SK-N-SH (cell line): ENCODE measurements at regions not wholly inside any gene's neighbourhood (a gene's known extent, or its start where the extent isn't known, plus 50 kb on each side); places are given as distances from the start of the nearest gene placed in this dataset.

Source experiments
- CTCF ChIA-PET: fragments of 300-600, 350-600 bp; formaldehyde crosslinking; extraction: SDS; loops from one replicate; lab custom pipeline; 2021; lab: Yijun Ruan, JAX
- POLR2A ChIA-PET: fragments of 350-600 bp; sonication (Branson Sonifier 250); formaldehyde crosslinking; extraction: SDS; loops from one replicate; lab custom pipeline; 2020; ENCODE audit warnings: antibody characterized with exemption, inconsistent platforms; lab: Yijun Ruan, JAX
- DNase-seq: peaks from one replicate; pipeline ENCODE4 v3.0.0; 2012
- H2AFZ ChIP-seq: fragments of 200-600 bp; sonication (generic); 2 replicates; pipeline ENCODE4 v1.8.1; 2016; ENCODE audit warnings: antibody characterized with exemption, mild to moderate bottlenecking, low read depth
- H3F3A ChIP-seq: fragments of 200-600 bp; sonication (generic); replicated peaks from 2 replicates; pipeline ENCODE3; 2016; ENCODE audit warnings: antibody characterized with exemption, mild to moderate bottlenecking; ENCODE audit not compliant: insufficient read depth
- H3K27ac ChIP-seq, 2 experiments: fragments of 200-500 bp in 1 of 2; fragments of 200-600 bp in 1 of 2; sonication (Bioruptor generic) in 1 of 2; sonication (generic), shearing (Covaris generic) in 1 of 2; 2 replicates each; pipeline versions ENCODE4 v1.5.1 to v1.6.1; 2014 to 2016; ENCODE audit warnings: low read depth in 2 of 2, inconsistent platforms in 1 of 2, low read length in 1 of 2, mild to moderate bottlenecking in 1 of 2, mixed read lengths in 1 of 2
- H3K27me3 ChIP-seq: fragments of 200-600 bp; sonication (generic), shearing (Covaris generic); 2 replicates; pipeline ENCODE4 v1.6.1; 2016; ENCODE audit warnings: mixed run types; ENCODE audit not compliant: insufficient read depth
- H3K36me3 ChIP-seq, 2 experiments: fragments of 200-500 bp in 1 of 2; fragments of 200-600 bp in 1 of 2; sonication (Bioruptor generic) in 1 of 2; sonication (generic) in 1 of 2; replicated peaks in 1 of 2; 2 replicates each; pipeline versions ENCODE3 to v1.5.1; 2014 to 2016; ENCODE audit warnings: low read length in 1 of 2, mild to moderate bottlenecking in 1 of 2; ENCODE audit not compliant: insufficient read depth in 2 of 2, control insufficient read depth in 1 of 2
- H3K4me1 ChIP-seq, 2 experiments: fragments of 200-500 bp in 1 of 2; fragments of 200-600 bp in 1 of 2; sonication (Bioruptor generic) in 1 of 2; sonication (generic), shearing (Covaris generic) in 1 of 2; 2 replicates each; pipeline versions ENCODE4 v1.5.1 to v1.6.1; 2014 to 2016; ENCODE audit warnings: low read depth in 1 of 2, low read length in 1 of 2, mixed run types in 1 of 2; ENCODE audit not compliant: insufficient read depth in 2 of 2, control insufficient read depth in 1 of 2
- H3K4me2 ChIP-seq: fragments of 200-600 bp; sonication (generic), shearing (Covaris generic); 2 replicates; pipeline ENCODE4 v1.6.1; 2017; ENCODE audit warnings: mixed run types
- H3K4me3 ChIP-seq, 2 experiments: fragments of 200-500 bp in 1 of 2; fragments of 200-600 bp in 1 of 2; sonication (Bioruptor generic) in 1 of 2; sonication (generic), shearing (Covaris generic) in 1 of 2; 2 replicates each; pipeline versions ENCODE4 v1.5.1 to v1.8.1; 2014 to 2016; ENCODE audit warnings: low read depth in 2 of 2, inconsistent platforms in 1 of 2, low read length in 1 of 2, mild to moderate bottlenecking in 1 of 2, mixed read lengths in 1 of 2, moderate library complexity in 1 of 2
- H3K79me2 ChIP-seq: fragments of 200-600 bp; sonication (generic); 2 replicates; pipeline ENCODE4 v1.8.1; 2017; ENCODE audit warnings: mild to moderate bottlenecking; ENCODE audit not compliant: insufficient read depth
- H3K9ac ChIP-seq: fragments of 200-600 bp; sonication (generic); 2 replicates; pipeline ENCODE4 v1.6.1; 2017; ENCODE audit warnings: mixed run types
- H3K9me2 ChIP-seq: fragments of 200-600 bp; sonication (generic); 2 replicates; pipeline ENCODE4 v1.6.1; 2017; ENCODE audit warnings: mixed run types
- H3K9me3 ChIP-seq: fragments of 200-600 bp; sonication (generic); 2 replicates; pipeline ENCODE4 v1.6.1; 2017; ENCODE audit warnings: mixed run types, mild to moderate bottlenecking, moderate library complexity
- H4K20me1 ChIP-seq: fragments of 200-600 bp; sonication (generic); 2 replicates; pipeline ENCODE4 v1.6.1; 2017; ENCODE audit warnings: mild to moderate bottlenecking, mixed run types; ENCODE audit not compliant: insufficient read depth
- CTCF ChIP-seq: fragments of 200-600 bp; sonication (generic); IDR thresholded peaks from 2 replicates; pipeline ENCODE4 v1.6.1; 2017; ENCODE audit warnings: antibody characterized with exemption, mild to moderate bottlenecking, moderate library complexity
- ELF1 ChIP-seq: IDR thresholded peaks from 2 replicates; pipeline ENCODE4 v1.4.0; 2012
- FOXM1 ChIP-seq: IDR thresholded peaks from 2 replicates; pipeline ENCODE4 v1.4.0; 2012; ENCODE audit warnings: low read depth, mild to moderate bottlenecking
- GABPA ChIP-seq: IDR thresholded peaks from 2 replicates; pipeline ENCODE4 v1.4.0; 2012; ENCODE audit warnings: low read depth, mild to moderate bottlenecking
- MEF2A ChIP-seq: IDR thresholded peaks from 2 replicates; pipeline ENCODE4 v1.4.0; 2012; ENCODE audit warnings: low read depth, borderline replicate concordance
- MXI1 ChIP-seq: IDR thresholded peaks from 2 replicates; pipeline ENCODE4 v1.6.1; 2012; ENCODE audit warnings: mild to moderate bottlenecking, low read depth, low read length, improper control_type of control experiment
- PBX3 ChIP-seq: IDR thresholded peaks from 2 replicates; pipeline ENCODE4; 2012
- REST ChIP-seq: IDR thresholded peaks from 2 replicates; pipeline ENCODE4 v1.6.1; 2012; ENCODE audit warnings: mild to moderate bottlenecking, low read depth, low read length, moderate library complexity
- RXRA ChIP-seq: IDR thresholded peaks from 2 replicates; pipeline ENCODE4 v1.4.0; 2012; ENCODE audit warnings: low read depth, mild to moderate bottlenecking, borderline replicate concordance
- SIN3A ChIP-seq: IDR thresholded peaks from 2 replicates; pipeline ENCODE4 v1.6.1; 2012; ENCODE audit warnings: low read depth, mild to moderate bottlenecking, low read length, moderate library complexity, borderline replicate concordance
- SMC3 ChIP-seq: IDR thresholded peaks from 2 replicates; pipeline ENCODE4 v1.6.1; 2012; ENCODE audit warnings: low read depth, low read length, improper control_type of control experiment
- TEAD4 ChIP-seq: IDR thresholded peaks from 2 replicates; pipeline ENCODE4 v1.4.0; 2012; ENCODE audit warnings: mild to moderate bottlenecking, borderline replicate concordance; ENCODE audit not compliant: insufficient read depth
- USF1 ChIP-seq: IDR thresholded peaks from 2 replicates; pipeline ENCODE4 v1.4.0; 2012; ENCODE audit warnings: low read depth, borderline replicate concordance
- WGBS: methylation state at CpG from one replicate; pipeline ENCODE4 v1.1.6; 2017; ENCODE audit warnings: low lambda C conversion rate; 5-methylcytosine and 5-hydroxymethylcytosine counted together

GRCh38 chr5:37966291-37966690, 126.5 kb upstream of the GDNF start:
- no peaks in the 10 kb centered on the region for H3K9me2 ChIP-seq
- H3K4me2 ChIP-seq: no peak overlapping the region
- ChIA-PET CTCF (no interaction called here), POLR2A (no interaction called here)
- H3K9me3 ChIP-seq: no peaks in the 10 kb centered on the region
- no peak for DNase-seq
- no peaks in the 10 kb centered on the region for H4K20me1 ChIP-seq
- H3K4me3 ChIP-seq: no peak overlapping the region
- H3K79me2 ChIP-seq: no peaks in the 10 kb centered on the region
- peaks cover 8% of the 10 kb centered on the region; the same call in 1 of the 2 replicates for H3K27me3 ChIP-seq
- no peaks in the 10 kb centered on the region for H3F3A ChIP-seq
- H2AFZ ChIP-seq: no peak overlapping the region
- H3K4me1 ChIP-seq: no peaks in the 10 kb centered on the region
- H3K36me3 ChIP-seq: no peaks in the 10 kb centered on the region
- H3K9ac ChIP-seq: no peak overlapping the region
- WGBS: 2% methylated on average over 2 of the region's 2 CpGs
- TF ChIP-seq SIN3A: no peak
- TF ChIP-seq FOXM1: no peak
- TF ChIP-seq REST: no peak
- TF ChIP-seq RXRA: no peak
- TF ChIP-seq USF1: no peak
- no peak for TF ChIP-seq MXI1
- no peak for TF ChIP-seq TEAD4
- TF ChIP-seq SMC3: no peak
- no peak for TF ChIP-seq PBX3
- TF ChIP-seq GABPA: no peak
- TF ChIP-seq CTCF: no peak
- TF ChIP-seq MEF2A: no peak
- no peak for TF ChIP-seq ELF1
- no peak overlapping the region for H3K27ac ChIP-seq
